Left ventricle myocardium inferior (tissue), 1 donor: ENCODE measurements at regions not wholly inside any gene's neighbourhood (a gene's known extent, or its start where the extent isn't known, plus 50 kb on each side); places are given as distances from the start of the nearest gene placed in this dataset.
A peak's percentile ranks its signal among the peaks of the same experiment; 100 is the strongest.

Source experiments
- DNase-seq: peaks from one replicate; pipeline ENCODE4 v3.0.0-alpha.2; 2020
- H3K27ac ChIP-seq: fragments of 200-600 bp; replicated peaks from 2 replicates; pipeline ENCODE4 v1.8.0; 2021
- H3K27me3 ChIP-seq: fragments of 200-600 bp; 2 replicates; pipeline ENCODE4 v1.8.0; 2021; ENCODE audit warnings: low read depth
- H3K36me3 ChIP-seq: fragments of 200-600 bp; 2 replicates; pipeline ENCODE4 v1.8.0; 2021
- H3K4me1 ChIP-seq: fragments of 200-600 bp; 2 replicates; pipeline ENCODE4 v1.8.0; 2021
- H3K4me3 ChIP-seq: fragments of 200-600 bp; 2 replicates; pipeline ENCODE4 v1.8.0; 2021; ENCODE audit warnings: mild to moderate bottlenecking, moderate library complexity
- H3K9me3 ChIP-seq: fragments of 200-600 bp; replicated peaks from 2 replicates; pipeline ENCODE4 v1.8.0; 2021
- CTCF ChIP-seq: fragments of 200-600 bp; IDR thresholded peaks from 2 replicates; pipeline ENCODE4 v1.8.0; 2021; ENCODE audit warnings: antibody characterized with exemption, mild to moderate bottlenecking, borderline replicate concordance
- intact Hi-C: fragments of 100-400 bp; cut with micrococcal nuclease; formaldehyde crosslinking; loops from one replicate; pipeline ENCODE4 v1.11.0; 2022
- donor health status: DM: no; HTN: yes; CAD: no; lungs with severe emphysema.

- TF ChIP-seq CTCF, result no peak
- DNase-seq, result no peak
- Histone ChIP-seq H3K4me1 (no peaks in the 10 kb centered on the region), H3K4me3 (no peak overlapping the region), H3K27ac (no peak overlapping the region), H3K36me3 (no peaks in the 10 kb centered on the region), H3K27me3 (peaks cover 62% of the 10 kb centered on the region), H3K9me3 (no peaks in the 10 kb centered on the region)
- intact Hi-C loops, result no loop called here
These were observed 95.8 kb upstream of the RCN1 start for GRCh38 chr11:31995032-31995431.

GRCh38 chr11:31987118-31988005 is 103.5 kb upstream of the RCN1 start:
- Histone ChIP-seq H3K9me3 (no peaks in the 10 kb centered on the region), H3K27ac (no peak overlapping the region), H3K4me3 (peak overlapping the region; percentile 47), H3K36me3 (no peaks in the 10 kb centered on the region), H3K4me1 (no peaks in the 10 kb centered on the region), H3K27me3 (peaks cover 60% of the 10 kb centered on the region)
- intact Hi-C loops, result no loop called here
- no peak for DNase-seq
- no peak for TF ChIP-seq CTCF

- Histone ChIP-seq H3K27me3 (peaks cover 60% of the 10 kb centered on the region), H3K4me3 (no peak overlapping the region), H3K9me3 (no peaks in the 10 kb centered on the region), H3K4me1 (no peaks in the 10 kb centered on the region), H3K36me3 (no peaks in the 10 kb centered on the region), H3K27ac (no peak overlapping the region)
- DNase-seq, result no peak
- TF ChIP-seq CTCF, result no peak
- intact Hi-C loops, result no loop called here
These were observed 104.5 kb upstream of the RCN1 start for GRCh38 chr11:31986201-31986889.

- no peaks in the 10 kb centered on the region for H3K36me3 ChIP-seq
- no peaks in the 10 kb centered on the region for H3K4me1 ChIP-seq
- H3K4me3 ChIP-seq, result no peak overlapping the region
- no peaks in the 10 kb centered on the region for H3K9me3 ChIP-seq
- TF ChIP-seq CTCF, result no peak
- H3K27me3 ChIP-seq, result peaks cover 61% of the 10 kb centered on the region
- intact Hi-C loops, result no loop called here
- no peak for DNase-seq
- no peak overlapping the region for H3K27ac ChIP-seq
These were observed 109.4 kb upstream of the RCN1 start for GRCh38 chr11:31981457-31981856.

GRCh38 chr11:31977343-31977742 is 113.5 kb upstream of the RCN1 start:
- H3K27ac ChIP-seq, result no peak overlapping the region
- TF ChIP-seq CTCF, result no peak
- H3K9me3 ChIP-seq, result no peaks in the 10 kb centered on the region
- no peak overlapping the region for H3K4me3 ChIP-seq
- peaks cover 84% of the 10 kb centered on the region for H3K27me3 ChIP-seq
- DNase-seq, result no peak
- no peaks in the 10 kb centered on the region for H3K36me3 ChIP-seq
- intact Hi-C loops, result no loop called here
- H3K4me1 ChIP-seq, result no peaks in the 10 kb centered on the region
